HUES64 (cell line): ENCODE measurements at regions not wholly inside any gene's neighbourhood (a gene's known extent, or its start where the extent isn't known, plus 50 kb on each side); places are given as distances from the start of the nearest gene placed in this dataset.
A peak's percentile ranks its signal among the peaks of the same experiment; 100 is the strongest.
"Not testable (repeated sequence)": the region's sequence is repeated elsewhere in the genome, so short reads cannot be mapped to it uniquely, and the experiment has no call there.

ENCODE experiments used
- H3K27ac ChIP-seq: 2 replicates; pipeline ENCODE4 v1.7.0; 2013; ENCODE audit warnings: low read depth, low read length, inconsistent platforms
- H3K27me3 ChIP-seq: 2 replicates; pipeline ENCODE4 v1.6.1; 2013; ENCODE audit warnings: mild to moderate bottlenecking, low read length; ENCODE audit not compliant: insufficient read depth
- H3K36me3 ChIP-seq: 2 replicates; pipeline ENCODE4 v1.6.1; 2013; ENCODE audit warnings: mild to moderate bottlenecking, low read length; ENCODE audit not compliant: insufficient read depth
- H3K4me1 ChIP-seq: 2 replicates; pipeline ENCODE4 v1.6.1; 2013; ENCODE audit warnings: mild to moderate bottlenecking, low read length, moderate library complexity; ENCODE audit not compliant: insufficient read depth
- H3K4me3 ChIP-seq: 2 replicates; pipeline ENCODE4 v1.5.1; 2013; ENCODE audit warnings: mild to moderate bottlenecking, low read length, moderate library complexity
- H3K9ac ChIP-seq: 2 replicates; pipeline ENCODE4 v1.6.1; 2013; ENCODE audit warnings: mild to moderate bottlenecking, low read depth, low read length
- H3K9me3 ChIP-seq: 2 replicates; pipeline ENCODE4 v1.6.1; 2013; ENCODE audit warnings: low read depth, low read length; ENCODE audit not compliant: insufficient read depth
- WGBS: fragments of 150-250, 120-280 bp; methylation state at CpG from one replicate; pipeline ENCODE4 v1.1.7; 2013; ENCODE audit warnings: missing lambda C conversion rate; 5-methylcytosine and 5-hydroxymethylcytosine counted together

DNA sequence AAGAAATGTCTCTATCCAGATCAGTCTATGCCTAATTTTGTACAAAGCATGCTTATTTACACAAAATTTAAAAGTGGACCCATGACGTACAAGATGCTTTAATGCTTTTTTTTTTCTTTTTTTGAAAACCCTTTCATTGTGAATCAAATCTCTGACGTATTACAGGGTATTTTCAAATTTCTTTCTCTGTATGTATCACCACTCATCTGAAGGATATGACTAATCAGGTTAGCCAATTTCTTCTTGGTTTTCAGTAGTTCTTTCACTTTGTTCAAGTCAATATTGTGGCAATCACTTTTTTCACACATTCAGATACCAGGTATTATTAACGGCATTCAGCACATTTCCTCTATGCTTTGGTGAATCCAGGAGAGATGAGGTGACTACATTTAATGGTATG is 685.3 kb downstream of the TRHDE start:
- Histone ChIP-seq H3K4me1 (no peaks in the 10 kb centered on the region), H3K27ac (no peak overlapping the region), H3K4me3 (no peak overlapping the region), H3K9ac (no peak overlapping the region), H3K27me3 (no peaks in the 10 kb centered on the region), H3K36me3 (no peaks in the 10 kb centered on the region), H3K9me3 (no peaks in the 10 kb centered on the region)
- WGBS: 99% methylated on average over 3 of the region's 3 CpGs

DNA sequence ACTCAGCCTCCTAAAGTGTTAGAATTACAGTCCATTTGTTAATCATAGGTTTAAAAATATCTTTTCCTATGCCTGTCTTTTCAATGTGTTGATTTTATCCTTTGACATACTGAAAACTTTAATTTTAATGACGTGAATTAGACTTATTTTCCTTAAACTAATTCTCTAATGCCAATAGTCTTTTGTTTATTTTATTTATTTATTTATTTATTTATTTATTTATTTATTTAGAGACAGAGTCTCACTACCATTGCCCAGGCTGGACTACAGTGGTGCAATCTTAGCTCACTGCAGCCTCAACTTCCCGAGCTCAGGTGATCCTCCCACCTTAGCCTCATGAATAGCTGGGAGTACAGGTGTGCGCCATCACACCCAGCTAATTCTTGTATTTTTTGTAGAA is 694.5 kb downstream of the TRHDE start:
- Histone ChIP-seq H3K36me3 (no peaks in the 10 kb centered on the region), H3K4me1 (no peaks in the 10 kb centered on the region), H3K9ac (no peak overlapping the region), H3K27ac (no peak overlapping the region), H3K4me3 (no peak overlapping the region), H3K27me3 (no peaks in the 10 kb centered on the region), H3K9me3 (no peaks in the 10 kb centered on the region)
- 70% methylated on average over 2 of the region's 3 CpGs for WGBS

DNA sequence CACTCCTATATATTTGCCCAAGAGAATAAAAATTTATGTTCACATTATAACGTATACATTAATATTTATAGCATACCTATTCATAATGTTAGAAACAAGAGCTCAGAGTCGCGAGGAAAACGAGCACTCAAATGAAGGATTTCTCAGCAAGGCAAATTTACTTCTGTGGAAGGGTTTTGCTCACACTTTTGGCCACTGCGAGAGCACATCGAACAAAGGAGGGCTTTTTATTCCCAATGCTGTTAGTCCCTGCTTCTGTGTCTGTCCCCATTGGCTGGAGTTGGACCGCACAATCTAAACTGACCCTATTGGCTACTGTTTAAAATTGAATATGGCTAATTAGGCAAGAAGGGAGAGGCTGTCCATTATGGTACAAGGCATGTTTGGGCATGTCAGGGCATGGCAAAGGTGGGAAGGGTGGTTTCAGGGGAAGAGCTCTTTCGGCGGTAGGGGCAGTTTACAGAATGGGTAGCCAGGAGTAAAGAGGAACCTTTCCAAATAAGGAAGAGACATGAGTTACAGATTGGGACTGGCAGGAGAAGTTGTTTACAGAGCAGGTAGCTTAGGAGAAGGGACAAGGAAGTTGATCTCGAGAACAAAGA is 702.9 kb downstream of the TRHDE start:
- Histone ChIP-seq H3K27ac (no peak overlapping the region), H3K9me3 (peaks cover 18% of the 10 kb centered on the region), H3K4me3 (no peak overlapping the region), H3K9ac (no peak overlapping the region), H3K27me3 (no peaks in the 10 kb centered on the region), H3K4me1 (no peaks in the 10 kb centered on the region), H3K36me3 (no peaks in the 10 kb centered on the region)
- WGBS: 89% methylated on average over 9 of the region's 10 CpGs

DNA sequence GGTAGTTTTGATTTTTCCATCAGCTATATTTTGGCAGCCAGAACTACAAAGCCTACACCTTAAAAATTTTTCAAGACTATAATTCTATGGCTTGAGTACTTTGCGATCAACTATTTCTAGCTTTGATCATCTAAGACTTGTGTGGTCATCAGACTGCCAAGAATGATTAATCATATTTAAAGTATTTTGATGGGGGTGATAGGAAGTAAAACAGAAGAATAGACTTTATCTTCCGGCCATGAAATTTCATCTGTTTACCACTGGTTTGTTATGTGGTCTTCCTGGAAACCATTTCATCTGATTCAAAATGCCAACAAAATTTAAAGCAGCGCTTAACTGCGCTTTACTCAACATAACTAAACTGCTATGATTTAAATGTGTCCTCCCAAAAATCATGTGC is 706.8 kb downstream of the TRHDE start:
- Histone ChIP-seq H3K4me3 (no peak overlapping the region), H3K4me1 (peaks cover 9% of the 10 kb centered on the region), H3K9me3 (peaks cover 18% of the 10 kb centered on the region), H3K36me3 (no peaks in the 10 kb centered on the region), H3K27me3 (no peaks in the 10 kb centered on the region), H3K9ac (no peak overlapping the region), H3K27ac (no peak overlapping the region)
- 98% methylated on average over 4 of the region's 4 CpGs for WGBS

DNA sequence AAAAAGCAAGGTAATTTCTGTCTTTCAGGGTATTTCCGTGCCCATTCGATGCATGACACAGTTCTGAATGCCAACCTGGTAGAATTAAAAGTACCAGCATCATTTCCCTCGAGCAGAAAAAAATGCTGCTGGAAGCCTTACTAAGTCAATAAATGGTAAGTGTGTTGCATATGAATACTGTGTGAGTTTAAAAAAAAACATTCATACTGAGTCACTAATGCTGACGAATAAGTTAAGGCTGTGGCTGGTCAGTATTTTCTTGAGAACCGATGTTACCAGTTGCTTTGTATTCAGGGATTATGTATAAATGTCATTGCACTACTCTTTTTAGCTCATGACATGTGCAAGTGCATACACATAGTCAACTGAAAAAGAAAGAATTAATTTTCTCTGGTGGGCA is 710.2 kb downstream of the TRHDE start:
- H3K36me3 ChIP-seq: no peaks in the 10 kb centered on the region
- peaks cover 9% of the 10 kb centered on the region for H3K4me1 ChIP-seq
- H3K4me3 ChIP-seq: no peak overlapping the region
- no peaks in the 10 kb centered on the region for H3K9me3 ChIP-seq
- H3K27me3 ChIP-seq: no peaks in the 10 kb centered on the region
- no peak overlapping the region for H3K27ac ChIP-seq
- H3K9ac ChIP-seq: no peak overlapping the region
- WGBS: 92% methylated on average over 5 of the region's 5 CpGs

DNA sequence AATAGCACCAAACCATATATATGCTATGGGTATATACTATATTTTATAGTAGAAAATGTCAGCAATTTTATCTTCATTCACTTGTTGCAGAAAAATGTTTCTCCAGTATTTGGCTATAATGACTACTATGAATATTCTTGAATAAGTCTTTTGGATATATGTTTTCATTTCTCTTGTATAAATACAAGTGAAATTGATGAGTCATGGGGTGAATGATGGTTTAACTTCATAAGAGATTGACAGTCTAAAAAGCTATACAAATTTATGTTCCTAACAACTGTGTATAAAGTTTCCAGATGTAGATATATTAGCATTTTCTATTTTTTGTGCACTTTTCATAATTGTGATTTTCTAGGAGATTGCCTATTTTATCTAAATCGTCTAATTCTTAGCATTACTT is 714.8 kb downstream of the TRHDE start:
- H3K4me3 ChIP-seq: no peak overlapping the region
- no peaks in the 10 kb centered on the region for H3K36me3 ChIP-seq
- no peaks in the 10 kb centered on the region for H3K9me3 ChIP-seq
- peaks cover 6% of the 10 kb centered on the region; the same call in 1 of the 2 replicates for H3K4me1 ChIP-seq
- no peak overlapping the region for H3K27ac ChIP-seq
- H3K9ac ChIP-seq: no peak overlapping the region
- no CpG with 5 or more reads among the region's 1 CpG for WGBS
- H3K27me3 ChIP-seq: no peaks in the 10 kb centered on the region

DNA sequence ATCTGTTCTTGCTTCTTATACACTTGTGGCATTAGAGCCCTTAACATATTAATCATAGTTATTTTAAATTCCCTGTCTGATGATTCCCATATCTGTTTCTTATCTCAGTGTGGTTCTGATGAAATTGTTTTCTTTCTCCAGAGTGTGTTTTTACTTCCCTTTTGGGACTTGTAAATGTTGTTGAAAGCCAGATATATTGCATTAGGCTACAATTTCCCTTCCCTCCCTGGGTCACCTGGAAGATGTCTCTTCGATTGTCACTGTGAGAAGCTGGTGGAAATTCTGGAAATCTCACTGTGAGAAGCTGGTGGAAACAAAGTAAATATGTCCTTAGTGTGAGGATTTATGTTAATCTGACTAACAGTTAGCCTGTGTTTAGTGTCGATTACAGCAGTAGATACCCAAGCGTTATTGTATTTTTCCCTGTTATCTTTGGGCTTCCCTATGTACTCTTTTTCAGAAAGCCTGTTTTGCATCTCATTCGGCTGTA is 717.3 kb downstream of the TRHDE start:
- H3K4me1 ChIP-seq: no peaks in the 10 kb centered on the region
- no peaks in the 10 kb centered on the region for H3K9me3 ChIP-seq
- no peak overlapping the region for H3K9ac ChIP-seq
- H3K4me3 ChIP-seq: no peak overlapping the region
- no peaks in the 10 kb centered on the region for H3K36me3 ChIP-seq
- H3K27me3 ChIP-seq: no peaks in the 10 kb centered on the region
- WGBS: 91% methylated on average over 4 of the region's 4 CpGs
- H3K27ac ChIP-seq: no peak overlapping the region

DNA sequence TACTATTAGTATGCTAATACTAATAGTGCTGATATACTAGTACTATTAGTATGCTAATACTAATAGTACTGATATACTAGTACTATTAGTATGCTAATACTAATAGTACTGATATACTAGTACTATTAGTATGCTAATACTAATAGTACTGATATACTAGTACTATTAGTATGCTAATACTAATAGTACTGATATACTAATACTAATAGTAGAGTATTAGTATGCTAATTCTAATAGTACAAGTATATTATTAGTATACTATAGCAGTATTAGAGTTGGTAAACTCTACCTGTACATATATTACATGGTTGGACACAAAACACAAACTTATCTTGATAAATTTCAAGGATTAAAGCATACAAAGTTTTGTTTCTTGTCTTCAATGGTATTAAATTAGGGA is 722.9 kb downstream of the TRHDE start:
- not testable (repeated sequence) for H3K9me3 ChIP-seq, H3K4me1 ChIP-seq, H3K36me3 ChIP-seq, H3K27ac ChIP-seq, H3K4me3 ChIP-seq, H3K27me3 ChIP-seq, H3K9ac ChIP-seq

DNA sequence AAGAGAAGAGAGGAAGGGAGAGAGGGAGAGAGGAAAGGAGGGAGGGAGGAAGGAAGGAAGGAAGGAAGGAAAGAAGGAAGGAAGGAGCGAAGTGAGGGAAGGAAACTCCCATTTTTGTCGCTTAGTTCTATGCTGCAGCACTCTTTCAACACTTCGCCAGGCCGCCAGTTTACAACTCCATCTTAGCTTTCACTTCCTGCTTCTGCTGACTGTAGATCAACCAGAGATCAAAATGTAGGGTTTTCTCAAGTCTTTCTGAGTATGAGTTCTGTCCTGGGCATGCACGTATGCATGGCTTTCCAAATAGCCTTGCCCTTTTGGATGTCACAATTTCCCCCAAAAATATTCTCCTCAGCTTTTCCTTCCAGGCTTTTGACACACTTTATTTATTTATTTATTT is 723.4 kb downstream of the TRHDE start:
- no peaks in the 10 kb centered on the region for H3K4me1 ChIP-seq
- no peaks in the 10 kb centered on the region for H3K9me3 ChIP-seq
- H3K9ac ChIP-seq: no peak overlapping the region
- H3K27me3 ChIP-seq: no peaks in the 10 kb centered on the region
- no peaks in the 10 kb centered on the region for H3K36me3 ChIP-seq
- no peak overlapping the region for H3K4me3 ChIP-seq
- H3K27ac ChIP-seq: no peak overlapping the region
- 92% methylated on average over 5 of the region's 5 CpGs for WGBS

DNA sequence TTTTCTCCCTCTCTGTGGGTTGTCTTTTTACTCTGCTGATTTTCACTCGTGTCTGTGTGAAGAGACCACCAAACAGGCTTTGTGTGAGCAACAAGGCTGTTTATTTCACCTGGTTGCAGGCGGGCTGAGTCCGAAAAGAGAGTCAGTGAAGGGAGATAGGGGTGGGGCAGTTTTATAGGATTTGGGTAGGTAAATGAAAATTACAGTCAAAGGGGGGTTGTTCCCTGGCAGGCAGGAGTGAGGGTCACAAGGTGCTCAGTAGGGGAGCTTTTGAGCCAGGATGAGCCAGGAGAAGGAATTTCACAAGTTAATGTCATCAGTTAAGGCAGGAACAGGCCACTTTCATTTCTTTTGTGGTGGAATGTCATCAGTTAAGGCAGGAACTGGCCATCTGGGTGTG is 729.6 kb downstream of the TRHDE start:
- H3K36me3 ChIP-seq, H3K27me3 ChIP-seq, H3K4me3 ChIP-seq, H3K9ac ChIP-seq, H3K9me3 ChIP-seq, H3K27ac ChIP-seq, H3K4me1 ChIP-seq: not testable (repeated sequence)
- WGBS: 53% methylated on average over 3 of the region's 3 CpGs

DNA sequence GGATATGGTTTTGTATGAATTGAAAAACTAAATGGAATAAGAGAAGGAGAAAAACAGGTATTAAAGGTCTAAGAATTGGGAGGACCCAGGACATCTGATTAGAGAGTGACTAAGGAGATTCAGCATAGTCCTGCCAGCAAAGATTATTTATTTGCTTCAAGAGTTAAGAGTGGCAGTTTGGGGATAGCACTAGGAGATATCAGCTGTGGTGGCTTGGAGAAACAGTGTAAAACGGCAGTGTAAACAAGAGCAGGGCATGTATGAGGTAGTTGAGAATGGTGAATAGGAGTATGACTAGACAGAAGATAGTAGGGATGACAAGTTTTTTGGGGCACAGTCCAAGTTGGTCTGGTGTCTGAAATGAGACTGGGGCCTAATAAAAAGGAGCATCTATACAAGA is 730.3 kb downstream of the TRHDE start:
- H3K36me3 ChIP-seq, H3K27me3 ChIP-seq, H3K27ac ChIP-seq, H3K9me3 ChIP-seq, H3K4me3 ChIP-seq, H3K9ac ChIP-seq, H3K4me1 ChIP-seq: not testable (repeated sequence)
- 96% methylated on average over 1 of the region's 1 CpG for WGBS

DNA sequence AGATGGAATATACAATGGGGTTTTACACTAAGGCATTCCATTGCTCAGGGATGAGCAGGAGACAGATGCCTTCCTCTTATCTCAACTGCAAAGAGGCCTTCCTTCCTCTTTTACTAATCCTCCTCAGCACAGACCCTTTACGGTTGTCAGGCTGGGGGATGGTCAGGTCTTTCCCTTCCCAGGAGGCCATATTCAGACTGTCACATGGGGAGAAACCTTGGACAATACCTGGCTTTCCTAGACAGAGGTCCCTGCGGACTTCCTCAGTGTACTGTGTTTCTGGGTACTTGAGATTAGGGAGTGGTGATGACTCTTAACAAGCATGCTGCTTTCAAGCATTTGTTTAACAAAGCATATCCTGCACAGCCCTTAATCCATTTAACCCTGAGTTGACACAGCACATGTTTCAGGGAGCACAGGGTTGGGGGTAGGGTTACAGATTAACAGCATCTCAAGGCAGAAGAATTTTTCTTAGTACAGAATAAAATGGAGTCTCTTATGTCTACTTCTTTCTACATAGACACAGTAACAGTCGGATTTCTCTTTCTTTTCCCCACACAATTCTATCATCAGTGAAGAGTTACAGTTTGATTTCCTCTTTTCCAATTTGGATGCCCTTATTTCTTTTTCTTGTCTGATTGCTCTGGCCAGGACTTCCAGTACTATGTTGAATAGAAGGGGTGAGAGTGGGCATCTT is 737.1 kb downstream of the TRHDE start:
- WGBS: 72% methylated on average over 3 of the region's 3 CpGs
- H3K27me3 ChIP-seq, H3K36me3 ChIP-seq, H3K4me3 ChIP-seq, H3K4me1 ChIP-seq, H3K9ac ChIP-seq: not testable (repeated sequence)
- peaks cover 26% of the 10 kb centered on the region for H3K9me3 ChIP-seq
- peak overlapping the region; percentile 75; the same call in 1 of the 2 replicates for H3K27ac ChIP-seq
